K562 (cell line): ENCODE measurements at regions not wholly inside any gene's neighbourhood (a gene's known extent, or its start where the extent isn't known, plus 50 kb on each side); places are given as distances from the start of the nearest gene placed in this dataset.
A peak's percentile ranks its signal among the peaks of the same experiment; 100 is the strongest.

ENCODE experiments used
- CTCF ChIP-seq, 3 experiments: IDR thresholded peaks in 2 of 3; conservative IDR thresholded peaks in 1 of 3; 2 replicates each; pipeline ENCODE4 v1.5.1; 2011 to 2012; ENCODE audit warnings: low read length in 3 of 3, mild to moderate bottlenecking in 3 of 3, control low read depth in 2 of 3, improper control_type of control experiment in 1 of 3, inconsistent platforms in 1 of 3, low read depth in 1 of 3, mixed read lengths in 1 of 3, moderate library complexity in 1 of 3; ENCODE audit not compliant: insufficient read depth in 2 of 3
- EZH2 ChIP-seq: IDR thresholded peaks from 2 replicates; pipeline ENCODE4 v1.6.1; 2012; ENCODE audit warnings: low read depth, mild to moderate bottlenecking, inconsistent platforms, low read length, borderline replicate concordance
- FOXP4 ChIP-seq: sonication (generic); formaldehyde crosslinking; IDR thresholded peaks from 2 replicates; pipeline ENCODE4 v1.8.0; 2022; ENCODE audit warnings: mild to moderate bottlenecking, missing genetic modification reagents, borderline replicate concordance
- MAX ChIP-seq: sonication (generic); formaldehyde crosslinking; IDR thresholded peaks from 2 replicates; pipeline ENCODE4 v1.9.0; 2022; ENCODE audit warnings: mild to moderate bottlenecking, missing genetic modification reagents
- MXI1 ChIP-seq: IDR thresholded peaks from 2 replicates; pipeline ENCODE4 v1.6.1; 2011; ENCODE audit warnings: low read depth, mild to moderate bottlenecking, improper control_type of control experiment, low read length
- NBN ChIP-seq: fragments of 450-650 bp; IDR thresholded peaks from 2 replicates; pipeline ENCODE4 v1.6.1; 2016; ENCODE audit warnings: low read depth, mild to moderate bottlenecking
- POLR2A ChIP-seq: fragments of 450-650 bp; conservative IDR thresholded peaks from 2 replicates; pipeline ENCODE4 v1.6.1; 2016
- TRIM28 ChIP-seq: fragments of 450-650 bp; IDR thresholded peaks from 2 replicates; pipeline ENCODE4 v1.6.1; 2017
- ZNF785 ChIP-seq: fragments of 250-450 bp; sonication (Bioruptor Pico); IDR thresholded peaks from 2 replicates; pipeline ENCODE4 v1.4.0; 2020; ENCODE audit warnings: mild to moderate bottlenecking
- TF ChIP-seq, protein P1 (sequence below): sonication (generic); formaldehyde crosslinking; IDR thresholded peaks from 2 replicates; pipeline ENCODE4 v1.8.0; 2023; ENCODE audit warnings: mild to moderate bottlenecking, missing genetic modification reagents

DNA sequence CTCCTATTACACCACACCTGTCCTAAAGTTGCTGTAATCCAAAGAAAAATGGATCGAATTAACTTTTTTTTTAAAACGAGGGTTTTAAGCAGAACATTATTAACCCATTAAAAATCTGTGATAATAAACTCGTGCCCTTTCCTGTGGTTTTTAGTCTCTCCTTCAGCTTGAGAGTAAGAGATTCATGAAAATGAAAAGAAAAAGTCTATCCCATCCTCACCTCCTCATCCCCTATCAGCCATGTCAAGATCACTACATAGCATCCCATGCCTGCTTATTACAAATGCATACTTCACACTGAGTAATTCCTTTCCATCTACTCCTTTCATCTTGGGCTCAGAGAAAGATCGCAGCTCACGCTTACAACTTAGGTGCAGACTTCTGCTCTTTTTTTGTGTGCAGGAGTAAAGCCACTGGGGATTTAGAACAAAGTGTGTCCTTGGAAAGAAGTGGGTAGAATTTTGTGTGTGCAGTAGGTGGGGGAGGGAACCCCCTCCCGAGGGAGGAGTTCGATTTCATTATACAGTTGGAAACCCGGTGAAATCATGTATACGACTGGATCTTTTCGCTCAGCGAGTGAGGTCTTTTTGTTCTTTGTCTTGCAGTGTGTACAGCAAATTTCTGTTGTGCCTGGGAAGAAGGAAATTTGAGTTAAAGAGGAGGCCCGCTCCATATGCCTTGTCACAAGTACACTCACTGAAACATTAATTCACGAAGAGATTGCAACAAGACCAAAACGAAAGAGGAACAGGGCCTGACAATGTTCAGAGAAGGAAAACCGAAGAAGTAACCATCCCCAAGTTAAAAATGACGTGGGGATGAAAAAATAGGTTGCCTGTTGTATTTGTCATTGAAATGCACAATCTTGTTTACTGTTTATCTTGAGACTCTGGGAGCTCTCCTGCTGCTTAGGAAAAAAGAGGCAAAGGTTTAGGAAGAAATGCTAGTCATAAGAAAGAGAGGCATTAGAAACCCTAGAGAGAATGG, 146.5 kb upstream of the ZNF217 start:
- TF ChIP-seq, protein P1, sequence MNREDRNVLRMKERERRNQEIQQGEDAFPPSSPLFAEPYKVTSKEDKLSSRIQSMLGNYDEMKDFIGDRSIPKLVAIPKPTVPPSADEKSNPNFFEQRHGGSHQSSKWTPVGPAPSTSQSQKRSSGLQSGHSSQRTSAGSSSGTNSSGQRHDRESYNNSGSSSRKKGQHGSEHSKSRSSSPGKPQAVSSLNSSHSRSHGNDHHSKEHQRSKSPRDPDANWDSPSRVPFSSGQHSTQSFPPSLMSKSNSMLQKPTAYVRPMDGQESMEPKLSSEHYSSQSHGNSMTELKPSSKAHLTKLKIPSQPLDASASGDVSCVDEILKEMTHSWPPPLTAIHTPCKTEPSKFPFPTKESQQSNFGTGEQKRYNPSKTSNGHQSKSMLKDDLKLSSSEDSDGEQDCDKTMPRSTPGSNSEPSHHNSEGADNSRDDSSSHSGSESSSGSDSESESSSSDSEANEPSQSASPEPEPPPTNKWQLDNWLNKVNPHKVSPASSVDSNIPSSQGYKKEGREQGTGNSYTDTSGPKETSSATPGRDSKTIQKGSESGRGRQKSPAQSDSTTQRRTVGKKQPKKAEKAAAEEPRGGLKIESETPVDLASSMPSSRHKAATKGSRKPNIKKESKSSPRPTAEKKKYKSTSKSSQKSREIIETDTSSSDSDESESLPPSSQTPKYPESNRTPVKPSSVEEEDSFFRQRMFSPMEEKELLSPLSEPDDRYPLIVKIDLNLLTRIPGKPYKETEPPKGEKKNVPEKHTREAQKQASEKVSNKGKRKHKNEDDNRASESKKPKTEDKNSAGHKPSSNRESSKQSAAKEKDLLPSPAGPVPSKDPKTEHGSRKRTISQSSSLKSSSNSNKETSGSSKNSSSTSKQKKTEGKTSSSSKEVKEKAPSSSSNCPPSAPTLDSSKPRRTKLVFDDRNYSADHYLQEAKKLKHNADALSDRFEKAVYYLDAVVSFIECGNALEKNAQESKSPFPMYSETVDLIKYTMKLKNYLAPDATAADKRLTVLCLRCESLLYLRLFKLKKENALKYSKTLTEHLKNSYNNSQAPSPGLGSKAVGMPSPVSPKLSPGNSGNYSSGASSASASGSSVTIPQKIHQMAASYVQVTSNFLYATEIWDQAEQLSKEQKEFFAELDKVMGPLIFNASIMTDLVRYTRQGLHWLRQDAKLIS (CRISPR knock-in tag) = no peak
- TF ChIP-seq MAX (no peak), TRIM28 (no peak), FOXP4 (CRISPR knock-in tag) (no peak), CTCF (IDR thresholded peaks at IDR 0.05 in 2 of 3, conservative IDR thresholded peaks at IDR 0.05 in 1 of 3; ENCODE audit: insufficient read depth in 2 of 3, low read depth in 1 of 3, low read length in 3 of 3) (no peak), EZH2 (no peak), NBN (no peak), ZNF785 (CRISPR knock-in tag) (no peak), MXI1 (no peak), POLR2A (peak; percentile 48)
